ENCODE measurements at regions not wholly inside any gene's neighbourhood (a gene's known extent, or its start where the extent isn't known, plus 50 kb on each side); places are given as distances from the start of the nearest gene placed in this dataset.

- POLR2A ChIA-PET: no interaction called here
- Histone ChIP-seq H3K4me1 (ENCODE audit: control insufficient read depth, extremely low read depth, insufficient read depth, low read length) (no peaks in the 10 kb centered on the region), H2AFZ (ENCODE audit: low read depth, low read length) (no peak overlapping the region), H3K4me2 (ENCODE audit: insufficient read depth, low read length) (no peak overlapping the region), H3K79me2 (ENCODE audit: control insufficient read depth, insufficient read depth, low read length) (no peaks in the 10 kb centered on the region), H3K4me3 (replicated peaks in 1 of 3; ENCODE audit: insufficient read depth in 1 of 3, low read depth in 1 of 3, low read length in 3 of 3) (no peak overlapping the region), H3K36me3 (ENCODE audit: control insufficient read depth in 2 of 2, extremely low read depth in 1 of 2, insufficient read depth in 2 of 2, low read length in 2 of 2) (no peaks in the 10 kb centered on the region), H3K27ac (ENCODE audit: insufficient read depth, low read depth, low read length) (no peak overlapping the region), H4K20me1 (replicated peaks; ENCODE audit: control insufficient read depth, extremely low read depth, insufficient read depth, low read length) (no peaks in the 10 kb centered on the region), H3K27me3 (ENCODE audit: control insufficient read depth in 2 of 2, insufficient read depth in 2 of 2, low read length in 2 of 2) (no peaks in the 10 kb centered on the region), H3K9me3 (replicated peaks; ENCODE audit: control insufficient read depth, insufficient read depth, low read length) (no peaks in the 10 kb centered on the region), H3K9ac (replicated peaks; ENCODE audit: extremely low read depth, insufficient read depth, low read length) (no peak overlapping the region), H3K9me1 (replicated peaks; ENCODE audit: control insufficient read depth, extremely low read depth, insufficient read depth, low read length) (no peaks in the 10 kb centered on the region)
- BruUV-seq (replicated peaks): no TSS peak
- TF ChIP-seq EZH2 (IDR thresholded peaks at IDR 0.05; ENCODE audit: borderline replicate concordance, low read depth, low read length, severe bottlenecking): no peak
- TF ChIP-seq MAX (IDR thresholded peaks at IDR 0.05; ENCODE audit: insufficient read depth, insufficient read length): no peak
- TF ChIP-seq POLR2A (IDR thresholded peaks at IDR 0.05; ENCODE audit: low read depth, low read length): no peak
- TF ChIP-seq FOS (IDR thresholded peaks at IDR 0.05; ENCODE audit: borderline replicate concordance, insufficient read depth, low read length): no peak
- TF ChIP-seq GATA2 (IDR thresholded peaks at IDR 0.05; ENCODE audit: insufficient read depth, insufficient read length, low read depth, low read length): no peak
- no peak for TF ChIP-seq JUN (IDR thresholded peaks at IDR 0.05; ENCODE audit: borderline replicate concordance, insufficient read depth, insufficient read length, low read depth)
- TF ChIP-seq POLR2AphosphoS5 (IDR thresholded peaks at IDR 0.05; ENCODE audit: insufficient read depth, low read depth, low read length): no peak
- TF ChIP-seq CTCF (IDR thresholded peaks at IDR 0.05; ENCODE audit: extremely low read depth in 1 of 2, insufficient read depth in 1 of 2, low read depth in 1 of 2, low read length in 2 of 2): no peak
- no peak for TF ChIP-seq MYC (IDR thresholded peaks at IDR 0.05; ENCODE audit: low read depth, low read length)
- dilution Hi-C loops (cut with MboI; ENCODE audit: extremely low pct_ligation_motif_present, low sequenced_read_pairs): no loop called here
- intact Hi-C loops (cut with micrococcal nuclease): loop anchor here (2.0 kb wide), 1 partner anchor 14 kb away; no protein-coding TSS in a partner anchor
- FAIRE-seq (no peak), DNase-seq (ENCODE audit: low read depth, low spot score) (no peak)
- CTCF ChIA-PET: no interaction called here
Observed at GRCh38 chr12:86860776-86861175, 604.6 kb upstream of the MGAT4C start.

Data from endothelial cell of umbilical vein (primary cell).